ENCODE measurements at regions not wholly inside any gene's neighbourhood (a gene's known extent, or its start where the extent isn't known, plus 50 kb on each side); places are given as distances from the start of the nearest gene placed in this dataset.

DNA sequence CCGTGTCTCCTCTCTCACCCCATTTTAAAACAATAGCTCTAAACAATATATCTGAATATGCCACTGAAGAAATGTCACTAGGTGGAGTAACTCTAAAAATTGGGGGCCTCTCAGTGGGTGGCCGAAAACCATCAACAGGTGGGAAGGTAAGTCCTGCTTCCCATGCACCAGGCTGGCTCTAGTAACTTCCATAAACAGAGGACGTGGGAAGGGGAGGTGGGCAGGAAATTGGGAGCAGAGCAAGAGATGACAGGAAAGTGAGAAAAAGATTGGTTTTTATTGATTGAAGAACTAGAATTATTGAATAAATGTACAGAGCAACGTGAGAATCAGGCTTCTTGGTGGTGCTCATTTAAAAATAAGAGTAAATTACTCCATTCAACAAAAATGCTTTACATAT is 170.4 kb downstream of the SOCS6 start:
- DNase-seq (no peak), FAIRE-seq (no peak)
- TF ChIP-seq, protein P1, sequence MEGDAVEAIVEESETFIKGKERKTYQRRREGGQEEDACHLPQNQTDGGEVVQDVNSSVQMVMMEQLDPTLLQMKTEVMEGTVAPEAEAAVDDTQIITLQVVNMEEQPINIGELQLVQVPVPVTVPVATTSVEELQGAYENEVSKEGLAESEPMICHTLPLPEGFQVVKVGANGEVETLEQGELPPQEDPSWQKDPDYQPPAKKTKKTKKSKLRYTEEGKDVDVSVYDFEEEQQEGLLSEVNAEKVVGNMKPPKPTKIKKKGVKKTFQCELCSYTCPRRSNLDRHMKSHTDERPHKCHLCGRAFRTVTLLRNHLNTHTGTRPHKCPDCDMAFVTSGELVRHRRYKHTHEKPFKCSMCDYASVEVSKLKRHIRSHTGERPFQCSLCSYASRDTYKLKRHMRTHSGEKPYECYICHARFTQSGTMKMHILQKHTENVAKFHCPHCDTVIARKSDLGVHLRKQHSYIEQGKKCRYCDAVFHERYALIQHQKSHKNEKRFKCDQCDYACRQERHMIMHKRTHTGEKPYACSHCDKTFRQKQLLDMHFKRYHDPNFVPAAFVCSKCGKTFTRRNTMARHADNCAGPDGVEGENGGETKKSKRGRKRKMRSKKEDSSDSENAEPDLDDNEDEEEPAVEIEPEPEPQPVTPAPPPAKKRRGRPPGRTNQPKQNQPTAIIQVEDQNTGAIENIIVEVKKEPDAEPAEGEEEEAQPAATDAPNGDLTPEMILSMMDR (IDR thresholded peaks at IDR 0.05; ENCODE audit: borderline replicate concordance, extremely low read depth, insufficient read depth): no peak
- Histone ChIP-seq H3K27ac (ENCODE audit: low read depth in 2 of 2, low read length in 2 of 2) (no peak overlapping the region), H3K4me1 (ENCODE audit: control insufficient read depth in 2 of 3, insufficient read depth in 2 of 3, low read depth in 1 of 3, low read length in 3 of 3) (peaks cover 0 to 2% (median 2%) of the 10 kb centered on the region in 3 donors), H3K9me3 (ENCODE audit: control insufficient read depth in 2 of 3, insufficient read depth in 1 of 3, low read length in 3 of 3) (no peaks in the 10 kb centered on the region), H3K4me3 (ENCODE audit: low read length in 3 of 3) (no peak overlapping the region), H3K9ac (ENCODE audit: low read length in 3 of 3) (no peak overlapping the region), H3K36me3 (ENCODE audit: control insufficient read depth in 2 of 3, insufficient read depth in 3 of 3, low read length in 3 of 3) (no peaks in the 10 kb centered on the region), H3K27me3 (ENCODE audit: control insufficient read depth, insufficient read depth, low read length) (no peaks in the 10 kb centered on the region)
- intact Hi-C loops (cut with DNase I): no loop called here

DNA sequence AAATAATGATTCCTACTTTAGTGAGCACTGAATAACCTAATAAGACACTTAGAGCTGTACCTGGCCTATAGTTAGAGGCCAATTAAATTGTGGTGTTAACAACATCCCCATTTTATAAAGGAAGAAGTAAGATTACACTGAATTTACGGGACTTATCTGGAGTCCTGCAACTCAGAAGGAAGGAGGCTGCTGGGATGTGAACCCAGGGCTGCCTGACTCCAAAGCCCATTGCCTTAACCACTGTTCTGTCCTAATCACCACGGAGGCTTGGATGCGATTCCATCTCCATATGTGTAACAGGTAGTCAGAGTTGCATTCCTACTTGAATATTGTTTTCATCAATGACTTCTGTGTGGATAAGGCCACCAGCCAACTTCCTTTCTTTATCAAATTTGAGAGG is 168.9 kb downstream of the SOCS6 start:
- H3K27ac ChIP-seq (ENCODE audit: low read depth in 2 of 2, low read length in 2 of 2): no peak overlapping the region
- H3K36me3 ChIP-seq (ENCODE audit: control insufficient read depth in 2 of 3, insufficient read depth in 3 of 3, low read length in 3 of 3): no peaks in the 10 kb centered on the region
- intact Hi-C loops (cut with DNase I): no loop called here
- H3K9me3 ChIP-seq (ENCODE audit: control insufficient read depth in 2 of 3, insufficient read depth in 1 of 3, low read length in 3 of 3): no peaks in the 10 kb centered on the region
- no peaks in the 10 kb centered on the region for H3K4me1 ChIP-seq (ENCODE audit: control insufficient read depth in 2 of 3, insufficient read depth in 2 of 3, low read depth in 1 of 3, low read length in 3 of 3)
- no peaks in the 10 kb centered on the region for H3K27me3 ChIP-seq (ENCODE audit: control insufficient read depth, insufficient read depth, low read length)
- FAIRE-seq (no peak), DNase-seq (no peak)
- TF ChIP-seq, protein P1 (IDR thresholded peaks at IDR 0.05; ENCODE audit: borderline replicate concordance, extremely low read depth, insufficient read depth): no peak
- H3K4me3 ChIP-seq (ENCODE audit: low read length in 3 of 3): no peak overlapping the region
- no peak overlapping the region for H3K9ac ChIP-seq (ENCODE audit: low read length in 3 of 3)

DNA sequence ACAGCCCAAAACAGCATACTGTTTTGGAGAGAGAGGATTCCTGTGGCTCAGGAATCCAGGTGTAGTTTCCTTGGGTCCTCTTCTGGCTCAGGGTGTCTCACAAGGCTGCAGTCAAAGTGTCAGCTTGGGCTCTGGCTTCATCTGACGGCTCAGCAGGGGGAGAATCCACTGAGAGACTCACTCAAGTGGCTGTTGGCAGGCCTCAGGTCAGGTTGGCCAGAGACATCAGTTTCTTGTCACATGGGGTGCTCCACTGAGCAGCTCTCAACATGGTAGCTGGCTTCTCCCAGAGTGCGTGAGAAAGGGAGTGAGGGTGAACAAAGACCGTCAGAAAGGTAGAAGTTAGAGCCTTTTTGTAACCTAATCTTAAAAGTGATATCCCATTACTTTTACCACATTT is 168.4 kb downstream of the SOCS6 start:
- Histone ChIP-seq H3K4me3 (ENCODE audit: low read length in 3 of 3) (no peak overlapping the region), H3K9me3 (ENCODE audit: control insufficient read depth in 2 of 3, insufficient read depth in 1 of 3, low read length in 3 of 3) (no peaks in the 10 kb centered on the region), H3K27me3 (ENCODE audit: control insufficient read depth, insufficient read depth, low read length) (no peaks in the 10 kb centered on the region), H3K4me1 (ENCODE audit: control insufficient read depth in 2 of 3, insufficient read depth in 2 of 3, low read depth in 1 of 3, low read length in 3 of 3) (no peaks in the 10 kb centered on the region), H3K27ac (ENCODE audit: low read depth in 2 of 2, low read length in 2 of 2) (no peak overlapping the region), H3K36me3 (ENCODE audit: control insufficient read depth in 2 of 3, insufficient read depth in 3 of 3, low read length in 3 of 3) (no peaks in the 10 kb centered on the region), H3K9ac (ENCODE audit: low read length in 3 of 3) (no peak overlapping the region)
- no peak for FAIRE-seq
- intact Hi-C loops (cut with DNase I): no loop called here
- no peak for DNase-seq
- TF ChIP-seq, protein P1 (IDR thresholded peaks at IDR 0.05; ENCODE audit: borderline replicate concordance, extremely low read depth, insufficient read depth): no peak

DNA sequence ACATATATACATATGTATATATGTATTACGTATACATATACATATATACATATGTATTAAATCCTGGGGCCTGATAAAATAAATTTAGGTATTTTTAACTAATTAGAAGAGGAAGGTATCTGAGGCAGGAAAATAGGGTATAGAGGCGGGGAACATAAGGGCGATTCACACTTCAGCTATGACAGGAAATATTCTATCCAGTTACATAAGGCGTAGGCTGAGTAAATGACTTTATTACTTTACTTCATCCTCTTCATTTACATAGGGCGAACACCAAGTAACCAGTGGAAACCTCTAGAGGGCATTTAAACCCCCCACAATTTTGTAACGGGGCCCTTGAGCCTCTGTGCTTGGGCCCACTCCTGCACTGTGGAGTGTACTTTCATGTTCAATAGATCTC is 167.5 kb downstream of the SOCS6 start:
- H3K9ac ChIP-seq (ENCODE audit: low read length in 3 of 3): no peak overlapping the region
- H3K4me3 ChIP-seq (ENCODE audit: low read length in 3 of 3): no peak overlapping the region
- H3K4me1 ChIP-seq (ENCODE audit: control insufficient read depth in 2 of 3, insufficient read depth in 2 of 3, low read depth in 1 of 3, low read length in 3 of 3): no peaks in the 10 kb centered on the region
- no peak for DNase-seq
- FAIRE-seq: no peak
- no peaks in the 10 kb centered on the region for H3K9me3 ChIP-seq (ENCODE audit: control insufficient read depth in 2 of 3, insufficient read depth in 1 of 3, low read length in 3 of 3)
- no peak overlapping the region for H3K27ac ChIP-seq (ENCODE audit: low read depth in 2 of 2, low read length in 2 of 2)
- TF ChIP-seq, protein P1 (IDR thresholded peaks at IDR 0.05; ENCODE audit: borderline replicate concordance, extremely low read depth, insufficient read depth): no peak
- H3K27me3 ChIP-seq (ENCODE audit: control insufficient read depth, insufficient read depth, low read length): no peaks in the 10 kb centered on the region
- H3K36me3 ChIP-seq (ENCODE audit: control insufficient read depth in 2 of 3, insufficient read depth in 3 of 3, low read length in 3 of 3): no peaks in the 10 kb centered on the region
- intact Hi-C loops (cut with DNase I): no loop called here
